Cardiac fibroblast (primary cell): ENCODE measurements at regions not wholly inside any gene's neighbourhood (a gene's known extent, or its start where the extent isn't known, plus 50 kb on each side); places are given as distances from the start of the nearest gene placed in this dataset.
A peak's percentile ranks its signal among the peaks of the same experiment; 100 is the strongest.

ENCODE experiments used
- DNase-seq, 2 donors: peaks; one replicate each; pipeline versions ENCODE4 v3.0.0 to v3.0.0-alpha.2; 2010; ENCODE audit warnings: low read depth in 2 of 2
- H3K4me3 ChIP-seq, 2 donors: replicated peaks in 1 of 2; 1 replicate in 1 of 2; 2 replicates in 1 of 2; pipeline ENCODE4 v1.5.1; 2011; ENCODE audit warnings: low read depth in 2 of 2, low read length in 2 of 2, mild to moderate bottlenecking in 2 of 2, moderate library complexity in 1 of 2
- TF ChIP-seq, protein P1 (sequence below): IDR thresholded peaks from one replicate; pipeline ENCODE4 v1.5.1; 2011; ENCODE audit warnings: low read depth, mild to moderate bottlenecking, low read length, inconsistent platforms

DNA sequence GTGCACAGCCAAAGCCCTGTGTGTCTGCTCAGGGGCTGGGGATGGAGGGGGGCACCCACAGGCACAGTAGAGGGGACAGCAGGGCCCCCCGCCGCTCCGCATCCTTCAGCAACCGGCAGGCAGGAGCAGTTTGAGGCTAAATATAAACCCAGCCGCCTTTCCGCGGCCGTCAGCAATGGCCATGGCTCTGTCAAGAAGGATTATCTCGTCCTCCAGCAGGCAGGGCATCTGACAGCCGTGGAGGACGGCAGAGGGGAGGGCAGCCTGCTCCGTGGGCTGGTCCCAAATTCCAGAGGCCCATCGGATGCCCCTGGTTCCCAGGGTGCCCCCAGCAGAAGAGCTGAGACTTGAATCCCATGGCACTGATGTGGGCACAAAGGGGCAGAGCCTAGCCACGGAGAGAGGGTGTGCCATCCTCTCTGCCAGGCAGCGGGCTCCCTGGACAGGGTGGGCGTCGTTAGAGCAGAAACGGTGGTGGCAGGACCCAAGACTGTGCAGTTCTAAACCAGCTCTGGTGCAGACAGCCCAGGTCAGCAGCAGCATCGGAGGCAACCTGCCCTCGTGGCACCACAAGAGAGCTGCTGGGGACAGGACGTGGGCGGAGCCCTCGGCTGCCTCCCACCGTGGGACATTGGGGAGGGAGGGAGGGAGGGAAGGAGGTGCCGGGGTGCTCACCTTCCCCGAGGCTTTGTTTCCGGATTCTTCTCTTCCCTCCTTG, 198.8 kb upstream of the CIBAR2 start:
- DNase-seq = no peak
- TF ChIP-seq, protein P1, sequence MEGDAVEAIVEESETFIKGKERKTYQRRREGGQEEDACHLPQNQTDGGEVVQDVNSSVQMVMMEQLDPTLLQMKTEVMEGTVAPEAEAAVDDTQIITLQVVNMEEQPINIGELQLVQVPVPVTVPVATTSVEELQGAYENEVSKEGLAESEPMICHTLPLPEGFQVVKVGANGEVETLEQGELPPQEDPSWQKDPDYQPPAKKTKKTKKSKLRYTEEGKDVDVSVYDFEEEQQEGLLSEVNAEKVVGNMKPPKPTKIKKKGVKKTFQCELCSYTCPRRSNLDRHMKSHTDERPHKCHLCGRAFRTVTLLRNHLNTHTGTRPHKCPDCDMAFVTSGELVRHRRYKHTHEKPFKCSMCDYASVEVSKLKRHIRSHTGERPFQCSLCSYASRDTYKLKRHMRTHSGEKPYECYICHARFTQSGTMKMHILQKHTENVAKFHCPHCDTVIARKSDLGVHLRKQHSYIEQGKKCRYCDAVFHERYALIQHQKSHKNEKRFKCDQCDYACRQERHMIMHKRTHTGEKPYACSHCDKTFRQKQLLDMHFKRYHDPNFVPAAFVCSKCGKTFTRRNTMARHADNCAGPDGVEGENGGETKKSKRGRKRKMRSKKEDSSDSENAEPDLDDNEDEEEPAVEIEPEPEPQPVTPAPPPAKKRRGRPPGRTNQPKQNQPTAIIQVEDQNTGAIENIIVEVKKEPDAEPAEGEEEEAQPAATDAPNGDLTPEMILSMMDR = no peak

DNA sequence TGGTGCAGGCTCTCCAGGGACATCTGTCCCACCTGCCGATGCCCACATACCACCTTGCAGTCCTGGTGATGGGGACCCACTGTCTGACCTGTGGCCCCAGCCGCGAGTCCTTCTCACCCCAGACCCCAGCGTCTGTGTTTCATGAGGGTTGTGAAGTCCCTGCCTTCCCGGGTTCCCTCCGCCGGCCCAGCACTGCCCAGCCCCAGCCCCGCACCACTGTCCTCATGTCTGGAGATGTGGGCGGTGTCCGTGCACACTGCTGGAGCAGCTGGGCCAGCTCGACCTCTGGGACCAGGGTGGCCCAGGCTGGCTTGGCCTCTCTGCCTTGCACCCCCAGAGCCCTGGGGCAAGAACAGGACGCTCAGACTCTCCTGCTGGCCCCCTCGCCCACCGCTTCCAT, 199.5 kb upstream of the CIBAR2 start:
- H3K4me3 ChIP-seq = no peak overlapping the region
- TF ChIP-seq, protein P1 = no peak
- DNase-seq = no peak

More for the DNA sequence above, 198.8 kb upstream of the CIBAR2 start:
- H3K4me3 ChIP-seq = no peak overlapping the region

DNA sequence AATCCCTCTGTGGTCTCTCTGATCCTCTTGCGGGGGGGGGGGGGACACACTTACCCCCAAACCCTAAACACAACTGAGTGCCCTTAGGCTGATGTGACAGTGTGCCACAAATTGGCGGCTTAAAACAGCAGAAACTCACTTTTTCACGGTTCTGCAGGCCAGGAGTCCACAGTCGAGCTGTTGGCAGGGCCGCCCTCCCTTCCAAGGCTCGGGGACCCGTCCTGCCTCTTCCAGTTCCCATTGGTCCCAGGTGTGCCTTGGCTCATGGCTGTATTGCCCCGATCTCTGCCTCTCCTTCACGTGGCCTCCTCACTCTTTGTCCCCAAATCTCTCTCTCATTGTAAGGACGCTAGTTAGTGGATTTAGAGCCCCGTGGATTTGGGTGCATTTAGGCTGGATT, 199.9 kb upstream of the CIBAR2 start:
- no peak for DNase-seq
- no peak overlapping the region for H3K4me3 ChIP-seq
- TF ChIP-seq, protein P1 = no peak

DNA sequence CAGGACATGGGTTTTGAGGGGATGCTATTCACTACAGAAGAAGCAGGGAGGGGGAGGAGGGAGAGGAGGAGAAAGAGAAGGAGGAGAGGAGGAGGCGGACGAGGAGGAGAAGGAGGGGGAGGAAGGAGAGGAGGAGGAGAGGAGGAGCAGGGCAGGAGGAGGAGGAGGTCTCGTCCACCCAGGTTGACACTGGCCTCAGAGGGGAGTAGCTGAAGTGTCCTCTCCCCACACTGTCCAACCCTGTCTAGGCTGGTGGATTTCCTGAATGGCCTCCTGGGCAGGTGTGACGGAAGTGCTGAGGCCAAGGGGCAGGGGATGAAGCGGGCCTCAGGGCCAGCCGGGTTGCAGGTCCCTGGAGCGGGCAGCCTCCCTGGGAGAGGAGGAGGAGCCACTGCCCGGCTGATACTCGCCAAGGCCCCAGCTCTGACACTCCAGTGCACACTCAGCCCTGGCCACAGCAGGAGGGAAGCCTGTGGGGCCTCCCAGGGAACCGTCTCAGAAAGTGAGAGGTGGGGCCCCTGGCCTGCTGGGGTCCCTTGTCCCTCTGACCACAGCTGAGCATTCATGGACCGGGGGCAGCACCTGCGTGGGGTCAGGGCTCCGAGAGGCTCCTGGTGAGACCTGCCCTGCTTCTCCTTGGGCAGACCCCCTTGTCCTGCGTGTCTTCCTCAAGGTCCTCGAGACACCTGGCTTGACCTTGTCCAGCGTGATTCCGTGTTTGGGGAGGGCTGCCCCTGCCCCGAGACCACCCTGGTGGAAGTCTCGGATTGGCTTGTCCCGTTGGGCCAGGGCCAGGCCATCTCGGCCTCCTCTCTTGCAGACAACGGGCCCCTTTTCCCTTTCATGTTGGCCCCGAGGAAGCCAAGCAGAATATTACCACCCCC, 200.6 kb upstream of the CIBAR2 start:
- TF ChIP-seq, protein P1 = no peak
- H3K4me3 ChIP-seq = no peak overlapping the region
- DNase-seq = no peak

DNA sequence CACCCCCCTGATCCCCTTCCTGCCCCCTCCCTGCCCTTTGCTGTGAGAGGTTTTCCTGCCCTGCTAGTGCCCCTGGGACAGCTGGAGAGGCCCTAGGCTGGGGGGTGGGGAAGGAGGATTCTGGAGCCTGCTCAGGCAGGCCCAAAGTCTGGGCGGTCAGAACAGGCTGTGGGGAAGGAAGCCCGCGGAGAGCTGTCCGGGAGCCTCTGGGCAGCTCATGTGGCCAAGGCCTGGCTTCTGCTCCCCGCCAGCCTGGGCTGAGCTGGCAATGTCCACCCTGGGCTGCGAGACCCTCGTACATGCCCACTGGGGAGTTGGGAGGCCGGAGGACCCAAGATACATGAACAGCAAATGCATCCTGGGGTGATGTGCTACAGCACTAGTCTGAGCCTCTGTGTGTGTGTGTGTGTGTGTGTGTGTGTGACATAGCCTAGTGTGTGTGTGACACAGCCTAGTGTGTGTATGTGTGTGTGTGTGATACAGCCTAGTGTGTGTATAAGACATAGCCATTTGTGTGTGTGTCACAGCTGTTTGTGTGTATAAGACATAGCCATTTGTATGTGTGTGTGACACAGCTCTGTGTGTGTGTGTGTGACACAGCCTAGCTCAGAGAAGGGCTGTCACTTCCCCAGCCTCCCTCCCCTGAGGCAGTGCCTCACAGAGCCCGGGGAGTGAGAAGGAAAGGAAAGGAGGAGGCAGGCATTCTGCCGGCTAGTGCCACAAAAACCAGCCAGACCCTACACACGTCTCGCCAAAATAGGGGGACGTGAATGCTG, 201.4 kb upstream of the CIBAR2 start:
- TF ChIP-seq, protein P1 = no peak
- peak in 1 of 2 donors; percentile 31 for DNase-seq
- no peak overlapping the region for H3K4me3 ChIP-seq

DNA sequence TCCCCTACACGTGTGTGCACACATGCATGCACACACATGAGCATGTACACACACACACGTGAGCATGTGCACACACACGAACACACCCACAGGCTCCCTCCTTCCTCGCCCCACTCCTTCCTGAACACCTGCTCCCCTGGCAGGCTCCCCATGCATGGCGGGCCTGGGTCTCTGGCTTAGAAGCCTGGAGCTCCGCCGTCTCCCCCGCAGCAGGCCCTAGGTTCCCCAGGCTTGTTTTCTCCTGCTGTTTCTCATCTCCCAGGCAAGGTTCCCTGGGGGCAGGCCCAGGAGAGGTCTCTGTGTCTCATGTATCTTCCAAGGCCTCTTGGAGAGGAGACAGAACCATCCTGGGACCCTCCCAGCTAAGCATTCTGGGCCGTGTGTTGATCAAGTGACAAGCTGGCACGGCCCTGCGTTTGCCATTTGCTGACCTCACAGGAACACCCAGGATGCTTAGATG, 202.3 kb upstream of the CIBAR2 start:
- TF ChIP-seq, protein P1 = no peak
- no peak for DNase-seq
- H3K4me3 ChIP-seq = no peak overlapping the region
